ENCODE measurements at regions not wholly inside any gene's neighbourhood (a gene's known extent, or its start where the extent isn't known, plus 50 kb on each side); places are given as distances from the start of the nearest gene placed in this dataset.

- Mint-ChIP-seq H3K36me3 (no peaks in the 10 kb centered on the region), H3K9me3 (peaks cover 0 to 2% (median 0%) of the 10 kb centered on the region in 7 donors), H3K27me3 (no peaks in the 10 kb centered on the region), H3K4me1 (no peaks in the 10 kb centered on the region), H3K4me3 (no peak overlapping the region), H3K27ac (no peak overlapping the region)
- no peak for ATAC-seq (ENCODE audit: low read depth in 2 of 2)
- DNase-seq: no peak
These were observed 872.7 kb downstream of the SLC16A7 start for GRCh38 chr12:60468546-60468945.

GRCh38 chr12:60475825-60476224 is 880.0 kb downstream of the SLC16A7 start:
- Mint-ChIP-seq H3K27me3 (no peaks in the 10 kb centered on the region), H3K36me3 (no peaks in the 10 kb centered on the region), H3K27ac (no peak overlapping the region), H3K4me1 (no peaks in the 10 kb centered on the region), H3K9me3 (peaks cover 0 to 4% (median 0%) of the 10 kb centered on the region in 7 donors), H3K4me3 (no peak overlapping the region)
- DNase-seq: no peak
- no peak for ATAC-seq (ENCODE audit: low read depth in 2 of 2)

GRCh38 chr12:60487284-60487683 is 891.5 kb downstream of the SLC16A7 start:
- Mint-ChIP-seq H3K27ac (no peak overlapping the region), H3K4me3 (no peak overlapping the region), H3K9me3 (peaks cover 0 to 5% (median 2%) of the 10 kb centered on the region in 7 donors), H3K36me3 (no peaks in the 10 kb centered on the region), H3K4me1 (no peaks in the 10 kb centered on the region), H3K27me3 (no peaks in the 10 kb centered on the region)
- no peak for ATAC-seq (ENCODE audit: low read depth in 2 of 2)
- no peak for DNase-seq

GRCh38 chr12:60489071-60489470 is 893.2 kb downstream of the SLC16A7 start:
- H3K4me3 Mint-ChIP-seq: no peak overlapping the region

GRCh38 chr12:60494244-60494643 is 898.4 kb downstream of the SLC16A7 start:
- H3K9me3 Mint-ChIP-seq: peaks cover 0 to 6% (median 0%) of the 10 kb centered on the region in 7 donors
- H3K4me1 Mint-ChIP-seq: no peaks in the 10 kb centered on the region
- no peak overlapping the region for H3K4me3 Mint-ChIP-seq
- ATAC-seq (ENCODE audit: low read depth in 2 of 2) (no peak), DNase-seq (no peak)
- no peaks in the 10 kb centered on the region for H3K27me3 Mint-ChIP-seq
- H3K36me3 Mint-ChIP-seq: no peaks in the 10 kb centered on the region
- H3K27ac Mint-ChIP-seq: no peak overlapping the region

More at GRCh38 chr12:60489071-60489470, 893.2 kb downstream of the SLC16A7 start:
- Mint-ChIP-seq H3K36me3 (no peaks in the 10 kb centered on the region), H3K9me3 (peaks cover 0 to 5% (median 0%) of the 10 kb centered on the region in 7 donors), H3K4me1 (no peaks in the 10 kb centered on the region), H3K27ac (no peak overlapping the region), H3K27me3 (no peaks in the 10 kb centered on the region)
- ATAC-seq (ENCODE audit: low read depth in 2 of 2): no peak
- no peak for DNase-seq

- no peaks in the 10 kb centered on the region for H3K27me3 Mint-ChIP-seq
- no peak overlapping the region for H3K27ac Mint-ChIP-seq
- no peak for ATAC-seq (ENCODE audit: low read depth in 2 of 2)
These were observed 902.8 kb downstream of the SLC16A7 start for GRCh38 chr12:60498656-60499055.

GRCh38 chr12:60501124-60501729 is 905.4 kb downstream of the SLC16A7 start:
- ATAC-seq (ENCODE audit: low read depth in 2 of 2) (no peak), DNase-seq (no peak)
- Mint-ChIP-seq H3K4me1 (no peaks in the 10 kb centered on the region), H3K27me3 (no peaks in the 10 kb centered on the region), H3K36me3 (no peaks in the 10 kb centered on the region), H3K27ac (no peak overlapping the region), H3K4me3 (no peak overlapping the region), H3K9me3 (peaks cover 0 to 9% (median 4%) of the 10 kb centered on the region in 7 donors)

More at GRCh38 chr12:60498656-60499055, 902.8 kb downstream of the SLC16A7 start:
- no peak for DNase-seq
- Mint-ChIP-seq H3K4me1 (no peaks in the 10 kb centered on the region), H3K36me3 (no peaks in the 10 kb centered on the region), H3K9me3 (peaks cover 0 to 8% (median 2%) of the 10 kb centered on the region in 7 donors), H3K4me3 (no peak overlapping the region)

- no peaks in the 10 kb centered on the region for H3K4me1 Mint-ChIP-seq
- H3K27me3 Mint-ChIP-seq: no peaks in the 10 kb centered on the region
- H3K9me3 Mint-ChIP-seq: peaks cover 0 to 10% (median 3%) of the 10 kb centered on the region in 7 donors
- no peak for ATAC-seq (ENCODE audit: low read depth in 2 of 2)
- DNase-seq: no peak
- no peaks in the 10 kb centered on the region for H3K36me3 Mint-ChIP-seq
- no peak overlapping the region for H3K27ac Mint-ChIP-seq
- no peak overlapping the region for H3K4me3 Mint-ChIP-seq
These were observed 927.0 kb downstream of the SLC16A7 start for GRCh38 chr12:60522684-60523400.

GRCh38 chr12:60529261-60529660 is 933.4 kb downstream of the SLC16A7 start:
- Mint-ChIP-seq H3K27me3 (no peaks in the 10 kb centered on the region), H3K9me3 (peaks cover 0 to 5% (median 3%) of the 10 kb centered on the region in 7 donors), H3K27ac (no peak overlapping the region), H3K36me3 (no peaks in the 10 kb centered on the region), H3K4me3 (no peak overlapping the region), H3K4me1 (no peaks in the 10 kb centered on the region)
- DNase-seq (no peak), ATAC-seq (ENCODE audit: low read depth in 2 of 2) (no peak)

GRCh38 chr12:60529723-60530122 is 933.9 kb downstream of the SLC16A7 start:
- no peaks in the 10 kb centered on the region for H3K27me3 Mint-ChIP-seq
- no peak overlapping the region for H3K27ac Mint-ChIP-seq
- H3K4me3 Mint-ChIP-seq: no peak overlapping the region
- H3K4me1 Mint-ChIP-seq: no peaks in the 10 kb centered on the region
- H3K36me3 Mint-ChIP-seq: no peaks in the 10 kb centered on the region
- DNase-seq: no peak
- peaks cover 0 to 5% (median 3%) of the 10 kb centered on the region in 7 donors for H3K9me3 Mint-ChIP-seq
- ATAC-seq (ENCODE audit: low read depth in 2 of 2): no peak

- H3K36me3 Mint-ChIP-seq: no peaks in the 10 kb centered on the region
- no peaks in the 10 kb centered on the region for H3K27me3 Mint-ChIP-seq
- no peak for ATAC-seq (ENCODE audit: low read depth in 2 of 2)
- H3K4me1 Mint-ChIP-seq: no peaks in the 10 kb centered on the region
- no peak overlapping the region for H3K27ac Mint-ChIP-seq
- no peak overlapping the region for H3K4me3 Mint-ChIP-seq
- DNase-seq: no peak
- peaks cover 0 to 5% (median 0%) of the 10 kb centered on the region in 7 donors for H3K9me3 Mint-ChIP-seq
These were observed 939.5 kb downstream of the SLC16A7 start for GRCh38 chr12:60535363-60535762.

- no peak for DNase-seq
- H3K36me3 Mint-ChIP-seq: no peaks in the 10 kb centered on the region
- peaks cover 0 to 3% (median 0%) of the 10 kb centered on the region in 7 donors for H3K9me3 Mint-ChIP-seq
- no peaks in the 10 kb centered on the region for H3K27me3 Mint-ChIP-seq
- no peaks in the 10 kb centered on the region for H3K4me1 Mint-ChIP-seq
- ATAC-seq (ENCODE audit: low read depth in 2 of 2): no peak
- H3K27ac Mint-ChIP-seq: no peak overlapping the region
- no peak overlapping the region for H3K4me3 Mint-ChIP-seq
These were observed 943.8 kb downstream of the SLC16A7 start for GRCh38 chr12:60539592-60539991.

GRCh38 chr12:60568914-60569313 is 973.1 kb downstream of the SLC16A7 start:
- DNase-seq (no peak), ATAC-seq (ENCODE audit: low read depth in 2 of 2) (no peak)
- H3K9me3 Mint-ChIP-seq: peaks cover 2 to 10% (median 4%) of the 10 kb centered on the region in 7 donors
- no peaks in the 10 kb centered on the region for H3K4me1 Mint-ChIP-seq
- H3K27ac Mint-ChIP-seq: no peak overlapping the region
- H3K4me3 Mint-ChIP-seq: no peak overlapping the region
- no peaks in the 10 kb centered on the region for H3K36me3 Mint-ChIP-seq
- no peaks in the 10 kb centered on the region for H3K27me3 Mint-ChIP-seq

- Mint-ChIP-seq H3K4me3 (no peak overlapping the region), H3K36me3 (no peaks in the 10 kb centered on the region)
These were observed 981.8 kb downstream of the SLC16A7 start for GRCh38 chr12:60577607-60578006.

More at GRCh38 chr12:60577607-60578006, 981.8 kb downstream of the SLC16A7 start:
- H3K9me3 Mint-ChIP-seq: peaks cover 0 to 4% (median 0%) of the 10 kb centered on the region in 7 donors
- no peak for ATAC-seq (ENCODE audit: low read depth in 2 of 2)
- no peak for DNase-seq
- no peak overlapping the region for H3K27ac Mint-ChIP-seq
- H3K27me3 Mint-ChIP-seq: no peaks in the 10 kb centered on the region
- no peaks in the 10 kb centered on the region for H3K4me1 Mint-ChIP-seq
